ENCODE measurements at regions not wholly inside any gene's neighbourhood (a gene's known extent, or its start where the extent isn't known, plus 50 kb on each side); places are given as distances from the start of the nearest gene placed in this dataset.

- TF ChIP-seq CTCF (IDR thresholded peaks at IDR 0.05) (peak in 1 of 3 donors; percentile 20), POLR2A (IDR thresholded peaks at IDR 0.05) (no peak), POLR2AphosphoS5 (IDR thresholded peaks at IDR 0.05) (peak; percentile 56 to 81 (median 67))
Measured at GRCh38 chr3:11720304-11720898, 76.7 kb upstream of the VGLL4 start.
